ENCODE measurements at regions not wholly inside any gene's neighbourhood (a gene's known extent, or its start where the extent isn't known, plus 50 kb on each side); places are given as distances from the start of the nearest gene placed in this dataset.

DNA sequence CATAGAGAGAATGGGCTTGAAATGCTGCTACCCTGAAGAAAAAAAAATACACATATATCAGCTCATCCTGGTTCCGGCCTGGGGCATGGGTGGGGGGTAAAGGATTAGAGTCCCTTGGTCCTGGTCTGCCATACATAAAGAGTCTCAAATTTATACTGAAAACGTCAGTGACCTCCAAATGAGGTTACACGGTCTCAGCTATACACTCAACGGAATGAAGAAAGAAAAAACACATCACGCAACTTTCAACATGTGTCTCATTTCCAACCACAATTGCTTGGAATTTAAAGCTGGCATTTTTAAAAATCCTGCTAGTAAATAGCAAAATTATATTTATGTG is 612.8 kb downstream of the MCTP2 start:
- TF ChIP-seq, protein P1, sequence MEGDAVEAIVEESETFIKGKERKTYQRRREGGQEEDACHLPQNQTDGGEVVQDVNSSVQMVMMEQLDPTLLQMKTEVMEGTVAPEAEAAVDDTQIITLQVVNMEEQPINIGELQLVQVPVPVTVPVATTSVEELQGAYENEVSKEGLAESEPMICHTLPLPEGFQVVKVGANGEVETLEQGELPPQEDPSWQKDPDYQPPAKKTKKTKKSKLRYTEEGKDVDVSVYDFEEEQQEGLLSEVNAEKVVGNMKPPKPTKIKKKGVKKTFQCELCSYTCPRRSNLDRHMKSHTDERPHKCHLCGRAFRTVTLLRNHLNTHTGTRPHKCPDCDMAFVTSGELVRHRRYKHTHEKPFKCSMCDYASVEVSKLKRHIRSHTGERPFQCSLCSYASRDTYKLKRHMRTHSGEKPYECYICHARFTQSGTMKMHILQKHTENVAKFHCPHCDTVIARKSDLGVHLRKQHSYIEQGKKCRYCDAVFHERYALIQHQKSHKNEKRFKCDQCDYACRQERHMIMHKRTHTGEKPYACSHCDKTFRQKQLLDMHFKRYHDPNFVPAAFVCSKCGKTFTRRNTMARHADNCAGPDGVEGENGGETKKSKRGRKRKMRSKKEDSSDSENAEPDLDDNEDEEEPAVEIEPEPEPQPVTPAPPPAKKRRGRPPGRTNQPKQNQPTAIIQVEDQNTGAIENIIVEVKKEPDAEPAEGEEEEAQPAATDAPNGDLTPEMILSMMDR (conservative IDR thresholded peaks at IDR 0.05; ENCODE audit: low read depth in 2 of 2) = no peak
- TF ChIP-seq EZH2 (IDR thresholded peaks at IDR 0.05; ENCODE audit: low read depth, unreplicated experiment) (no peak), ZNF331 (CRISPR knock-in tag; IDR thresholded peaks at IDR 0.05; ENCODE audit: low read depth) (no peak), NANOG (IDR thresholded peaks at IDR 0.05; ENCODE audit: borderline replicate concordance) (no peak), CREB1 (CRISPR knock-in tag; IDR thresholded peaks at IDR 0.05; ENCODE audit: low read depth) (no peak), POLR2AphosphoS5 (IDR thresholded peaks at IDR 0.05; ENCODE audit: low read depth) (no peak), STAT1 (IDR thresholded peaks at IDR 0.05; ENCODE audit: unreplicated experiment) (no peak), EZH2phosphoT487 (IDR thresholded peaks at IDR 0.05; ENCODE audit: unreplicated experiment) (no peak), JUNB (IDR thresholded peaks at IDR 0.05; ENCODE audit: unreplicated experiment) (no peak), ZNF114 (CRISPR knock-in tag; IDR thresholded peaks at IDR 0.05) (no peak)
- TF ChIP-seq, protein P2, sequence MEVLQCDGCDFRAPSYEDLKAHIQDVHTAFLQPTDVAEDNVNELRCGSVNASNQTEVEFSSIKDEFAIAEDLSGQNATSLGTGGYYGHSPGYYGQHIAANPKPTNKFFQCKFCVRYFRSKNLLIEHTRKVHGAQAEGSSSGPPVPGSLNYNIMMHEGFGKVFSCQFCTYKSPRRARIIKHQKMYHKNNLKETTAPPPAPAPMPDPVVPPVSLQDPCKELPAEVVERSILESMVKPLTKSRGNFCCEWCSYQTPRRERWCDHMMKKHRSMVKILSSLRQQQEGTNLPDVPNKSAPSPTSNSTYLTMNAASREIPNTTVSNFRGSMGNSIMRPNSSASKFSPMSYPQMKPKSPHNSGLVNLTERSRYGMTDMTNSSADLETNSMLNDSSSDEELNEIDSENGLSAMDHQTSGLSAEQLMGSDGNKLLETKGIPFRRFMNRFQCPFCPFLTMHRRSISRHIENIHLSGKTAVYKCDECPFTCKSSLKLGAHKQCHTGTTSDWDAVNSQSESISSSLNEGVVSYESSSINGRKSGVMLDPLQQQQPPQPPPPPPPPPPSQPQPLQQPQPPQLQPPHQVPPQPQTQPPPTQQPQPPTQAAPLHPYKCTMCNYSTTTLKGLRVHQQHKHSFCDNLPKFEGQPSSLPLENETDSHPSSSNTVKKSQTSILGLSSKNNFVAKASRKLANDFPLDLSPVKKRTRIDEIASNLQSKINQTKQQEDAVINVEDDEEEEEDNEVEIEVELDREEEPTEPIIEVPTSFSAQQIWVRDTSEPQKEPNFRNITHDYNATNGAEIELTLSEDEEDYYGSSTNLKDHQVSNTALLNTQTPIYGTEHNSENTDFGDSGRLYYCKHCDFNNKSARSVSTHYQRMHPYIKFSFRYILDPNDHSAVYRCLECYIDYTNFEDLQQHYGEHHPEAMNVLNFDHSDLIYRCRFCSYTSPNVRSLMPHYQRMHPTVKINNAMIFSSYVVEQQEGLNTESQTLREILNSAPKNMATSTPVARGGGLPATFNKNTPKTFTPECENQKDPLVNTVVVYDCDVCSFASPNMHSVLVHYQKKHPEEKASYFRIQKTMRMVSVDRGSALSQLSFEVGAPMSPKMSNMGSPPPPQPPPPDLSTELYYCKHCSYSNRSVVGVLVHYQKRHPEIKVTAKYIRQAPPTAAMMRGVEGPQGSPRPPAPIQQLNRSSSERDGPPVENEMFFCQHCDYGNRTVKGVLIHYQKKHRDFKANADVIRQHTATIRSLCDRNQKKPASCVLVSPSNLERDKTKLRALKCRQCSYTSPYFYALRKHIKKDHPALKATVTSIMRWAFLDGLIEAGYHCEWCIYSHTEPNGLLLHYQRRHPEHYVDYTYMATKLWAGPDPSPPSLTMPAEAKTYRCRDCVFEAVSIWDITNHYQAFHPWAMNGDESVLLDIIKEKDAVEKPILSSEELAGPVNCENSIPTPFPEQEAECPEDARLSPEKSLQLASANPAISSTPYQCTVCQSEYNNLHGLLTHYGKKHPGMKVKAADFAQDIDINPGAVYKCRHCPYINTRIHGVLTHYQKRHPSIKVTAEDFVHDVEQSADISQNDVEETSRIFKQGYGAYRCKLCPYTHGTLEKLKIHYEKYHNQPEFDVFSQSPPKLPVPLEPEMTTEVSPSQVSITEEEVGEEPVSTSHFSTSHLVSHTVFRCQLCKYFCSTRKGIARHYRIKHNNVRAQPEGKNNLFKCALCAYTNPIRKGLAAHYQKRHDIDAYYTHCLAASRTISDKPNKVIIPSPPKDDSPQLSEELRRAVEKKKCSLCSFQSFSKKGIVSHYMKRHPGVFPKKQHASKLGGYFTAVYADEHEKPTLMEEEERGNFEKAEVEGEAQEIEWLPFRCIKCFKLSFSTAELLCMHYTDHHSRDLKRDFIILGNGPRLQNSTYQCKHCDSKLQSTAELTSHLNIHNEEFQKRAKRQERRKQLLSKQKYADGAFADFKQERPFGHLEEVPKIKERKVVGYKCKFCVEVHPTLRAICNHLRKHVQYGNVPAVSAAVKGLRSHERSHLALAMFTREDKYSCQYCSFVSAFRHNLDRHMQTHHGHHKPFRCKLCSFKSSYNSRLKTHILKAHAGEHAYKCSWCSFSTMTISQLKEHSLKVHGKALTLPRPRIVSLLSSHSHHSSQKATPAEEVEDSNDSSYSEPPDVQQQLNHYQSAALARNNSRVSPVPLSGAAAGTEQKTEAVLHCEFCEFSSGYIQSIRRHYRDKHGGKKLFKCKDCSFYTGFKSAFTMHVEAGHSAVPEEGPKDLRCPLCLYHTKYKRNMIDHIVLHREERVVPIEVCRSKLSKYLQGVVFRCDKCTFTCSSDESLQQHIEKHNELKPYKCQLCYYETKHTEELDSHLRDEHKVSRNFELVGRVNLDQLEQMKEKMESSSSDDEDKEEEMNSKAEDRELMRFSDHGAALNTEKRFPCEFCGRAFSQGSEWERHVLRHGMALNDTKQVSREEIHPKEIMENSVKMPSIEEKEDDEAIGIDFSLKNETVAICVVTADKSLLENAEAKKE (CRISPR knock-in tag; IDR thresholded peaks at IDR 0.05) = no peak
- TF ChIP-seq, protein P3, sequence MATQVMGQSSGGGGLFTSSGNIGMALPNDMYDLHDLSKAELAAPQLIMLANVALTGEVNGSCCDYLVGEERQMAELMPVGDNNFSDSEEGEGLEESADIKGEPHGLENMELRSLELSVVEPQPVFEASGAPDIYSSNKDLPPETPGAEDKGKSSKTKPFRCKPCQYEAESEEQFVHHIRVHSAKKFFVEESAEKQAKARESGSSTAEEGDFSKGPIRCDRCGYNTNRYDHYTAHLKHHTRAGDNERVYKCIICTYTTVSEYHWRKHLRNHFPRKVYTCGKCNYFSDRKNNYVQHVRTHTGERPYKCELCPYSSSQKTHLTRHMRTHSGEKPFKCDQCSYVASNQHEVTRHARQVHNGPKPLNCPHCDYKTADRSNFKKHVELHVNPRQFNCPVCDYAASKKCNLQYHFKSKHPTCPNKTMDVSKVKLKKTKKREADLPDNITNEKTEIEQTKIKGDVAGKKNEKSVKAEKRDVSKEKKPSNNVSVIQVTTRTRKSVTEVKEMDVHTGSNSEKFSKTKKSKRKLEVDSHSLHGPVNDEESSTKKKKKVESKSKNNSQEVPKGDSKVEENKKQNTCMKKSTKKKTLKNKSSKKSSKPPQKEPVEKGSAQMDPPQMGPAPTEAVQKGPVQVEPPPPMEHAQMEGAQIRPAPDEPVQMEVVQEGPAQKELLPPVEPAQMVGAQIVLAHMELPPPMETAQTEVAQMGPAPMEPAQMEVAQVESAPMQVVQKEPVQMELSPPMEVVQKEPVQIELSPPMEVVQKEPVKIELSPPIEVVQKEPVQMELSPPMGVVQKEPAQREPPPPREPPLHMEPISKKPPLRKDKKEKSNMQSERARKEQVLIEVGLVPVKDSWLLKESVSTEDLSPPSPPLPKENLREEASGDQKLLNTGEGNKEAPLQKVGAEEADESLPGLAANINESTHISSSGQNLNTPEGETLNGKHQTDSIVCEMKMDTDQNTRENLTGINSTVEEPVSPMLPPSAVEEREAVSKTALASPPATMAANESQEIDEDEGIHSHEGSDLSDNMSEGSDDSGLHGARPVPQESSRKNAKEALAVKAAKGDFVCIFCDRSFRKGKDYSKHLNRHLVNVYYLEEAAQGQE (IDR thresholded peaks at IDR 0.05; ENCODE audit: unreplicated experiment) = no peak
- TF ChIP-seq, protein P4, sequence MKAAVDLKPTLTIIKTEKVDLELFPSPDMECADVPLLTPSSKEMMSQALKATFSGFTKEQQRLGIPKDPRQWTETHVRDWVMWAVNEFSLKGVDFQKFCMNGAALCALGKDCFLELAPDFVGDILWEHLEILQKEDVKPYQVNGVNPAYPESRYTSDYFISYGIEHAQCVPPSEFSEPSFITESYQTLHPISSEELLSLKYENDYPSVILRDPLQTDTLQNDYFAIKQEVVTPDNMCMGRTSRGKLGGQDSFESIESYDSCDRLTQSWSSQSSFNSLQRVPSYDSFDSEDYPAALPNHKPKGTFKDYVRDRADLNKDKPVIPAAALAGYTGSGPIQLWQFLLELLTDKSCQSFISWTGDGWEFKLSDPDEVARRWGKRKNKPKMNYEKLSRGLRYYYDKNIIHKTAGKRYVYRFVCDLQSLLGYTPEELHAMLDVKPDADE (IDR thresholded peaks at IDR 0.05) = no peak
